ENCODE measurements at regions not wholly inside any gene's neighbourhood (a gene's known extent, or its start where the extent isn't known, plus 50 kb on each side); places are given as distances from the start of the nearest gene placed in this dataset.

- DNase-seq: no peak
Measured at GRCh38 chr18:78741381-78742217, 238.0 kb upstream of the SALL3 start.

GRCh38 chr18:78742218-78742745 lies 237.3 kb upstream of the SALL3 start:
- no peak for DNase-seq

- no peak for DNase-seq
Measured at GRCh38 chr18:78743078-78743477, 236.5 kb upstream of the SALL3 start.

- no peak for DNase-seq
Measured at GRCh38 chr18:78751664-78752063, 228.0 kb upstream of the SALL3 start.

DNA sequence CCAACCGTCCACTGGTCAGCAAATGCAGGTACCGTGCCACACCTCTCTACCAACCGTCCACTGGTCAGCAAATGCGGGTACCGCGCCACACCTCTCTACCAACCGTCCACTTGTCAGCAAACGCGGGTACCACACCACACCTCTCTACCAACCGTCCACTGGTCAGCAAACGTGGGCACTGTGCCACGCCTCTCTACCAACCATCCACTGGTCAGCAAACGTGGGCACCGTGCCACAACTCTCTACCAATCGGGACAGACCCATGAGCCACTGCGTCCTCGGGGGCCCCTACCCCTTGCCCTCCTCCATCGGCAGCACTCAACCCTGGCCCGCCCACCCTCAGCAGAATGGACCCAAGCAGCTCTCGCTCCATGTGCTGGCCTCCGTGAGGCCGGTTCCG lies 226.4 kb upstream of the SALL3 start:
- DNase-seq: no peak

GRCh38 chr18:78754311-78755043 lies 225.1 kb upstream of the SALL3 start:
- DNase-seq: no peak

- no peak for DNase-seq
Measured at GRCh38 chr18:78757014-78757413, 222.6 kb upstream of the SALL3 start.

DNA sequence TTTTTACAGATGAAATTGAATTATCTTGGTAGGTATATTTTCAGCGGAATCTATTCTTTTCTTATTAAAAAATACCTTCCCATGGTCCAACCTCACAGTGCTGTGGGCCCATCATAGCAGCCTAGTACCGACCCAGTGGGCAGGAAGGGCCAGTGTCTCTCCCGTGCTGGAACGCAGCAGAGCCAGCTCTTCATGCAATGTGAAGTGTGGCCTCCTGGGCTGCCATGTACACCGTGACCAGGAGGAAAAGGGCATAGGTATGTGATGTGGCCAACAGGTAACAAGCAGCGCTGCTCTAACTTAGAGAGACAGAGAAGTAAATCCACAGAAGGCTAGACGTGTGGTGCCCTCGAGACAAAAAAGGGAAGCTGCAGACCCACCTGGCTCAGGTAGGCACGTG lies 221.1 kb upstream of the SALL3 start:
- no peak for DNase-seq

GRCh38 chr18:78762753-78763152 lies 216.9 kb upstream of the SALL3 start:
- DNase-seq: no peak

GRCh38 chr18:78764544-78764943 lies 215.1 kb upstream of the SALL3 start:
- DNase-seq: no peak

GRCh38 chr18:78765142-78765541 lies 214.5 kb upstream of the SALL3 start:
- no peak for DNase-seq

DNA sequence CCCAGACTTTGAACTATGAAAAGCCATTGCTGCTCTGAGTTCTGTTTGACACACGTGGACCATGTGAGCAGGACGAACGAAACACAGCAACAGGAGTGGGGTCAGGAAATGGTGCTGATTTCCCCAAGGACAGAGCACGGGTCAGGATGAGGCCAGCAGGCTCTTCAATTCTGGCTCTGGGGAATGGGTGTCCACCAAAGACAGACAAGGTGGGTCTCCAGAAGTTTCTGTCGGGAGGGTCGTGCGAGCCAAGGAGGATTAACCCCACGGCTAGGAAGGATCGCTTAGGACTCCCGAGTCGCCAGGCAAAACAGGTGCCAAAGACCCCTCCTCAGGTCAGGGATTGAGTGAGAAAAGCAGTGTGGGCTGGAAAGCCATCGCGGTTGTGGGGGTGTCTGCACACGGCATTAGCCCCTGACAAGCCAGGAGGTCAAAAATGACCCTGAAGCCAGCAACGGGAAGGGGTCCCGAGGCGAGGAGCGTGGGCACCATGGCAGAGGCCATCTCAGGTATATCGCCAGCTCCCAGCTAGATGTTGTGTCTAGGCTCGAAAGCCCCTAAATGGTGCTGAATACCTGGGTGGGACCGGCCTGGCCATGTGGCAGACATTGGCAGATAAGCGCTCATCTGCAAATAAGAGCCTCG lies 213.9 kb upstream of the SALL3 start:
- no peak for DNase-seq

- no peak for DNase-seq
Measured at GRCh38 chr18:78766651-78767533, 212.7 kb upstream of the SALL3 start.

DNA sequence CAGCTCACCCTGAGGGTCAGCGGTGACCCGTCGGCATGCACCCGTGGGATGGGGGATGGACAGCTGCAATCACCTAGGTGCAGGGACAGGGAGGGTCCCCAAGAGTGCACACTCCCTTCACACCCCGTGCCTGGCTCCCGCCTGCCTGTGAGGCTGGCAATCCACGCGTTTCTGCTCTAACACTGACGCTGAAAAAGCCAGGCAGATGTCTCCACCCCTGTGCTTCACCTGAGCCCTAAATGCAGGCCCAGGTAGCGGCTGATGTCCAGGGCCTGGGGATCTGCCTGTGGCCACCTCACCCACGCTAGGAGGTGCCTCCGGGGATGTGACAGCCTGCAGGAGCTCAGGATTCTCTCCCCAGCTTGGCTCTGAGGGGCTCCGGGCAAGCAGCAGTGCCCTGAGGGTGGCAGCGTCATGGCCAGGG lies 212.0 kb upstream of the SALL3 start:
- DNase-seq: no peak

DNA sequence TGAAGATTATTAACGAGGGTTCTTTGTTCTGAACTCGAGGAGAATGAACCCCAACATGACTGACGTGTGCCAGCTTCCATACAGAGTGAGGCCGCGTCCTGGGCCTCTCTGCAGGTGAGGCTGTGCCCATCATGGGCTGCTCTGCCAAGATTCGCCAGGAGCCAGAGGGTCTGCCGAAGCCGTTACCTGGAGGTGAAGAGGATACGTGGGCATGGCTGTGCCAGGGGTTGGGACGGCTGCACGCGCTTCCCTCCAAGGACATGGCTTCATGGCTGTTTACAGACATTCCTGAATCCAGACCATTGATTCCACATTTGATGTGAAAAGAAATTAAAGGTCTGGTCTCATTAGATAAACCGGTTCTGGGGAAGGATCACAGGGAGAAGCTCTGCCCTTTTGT lies 211.4 kb upstream of the SALL3 start:
- no peak for DNase-seq

GRCh38 chr18:78768656-78769501 lies 210.7 kb upstream of the SALL3 start:
- DNase-seq: no peak

- DNase-seq: no peak
Measured at GRCh38 chr18:78769502-78770105, 210.0 kb upstream of the SALL3 start.

DNA sequence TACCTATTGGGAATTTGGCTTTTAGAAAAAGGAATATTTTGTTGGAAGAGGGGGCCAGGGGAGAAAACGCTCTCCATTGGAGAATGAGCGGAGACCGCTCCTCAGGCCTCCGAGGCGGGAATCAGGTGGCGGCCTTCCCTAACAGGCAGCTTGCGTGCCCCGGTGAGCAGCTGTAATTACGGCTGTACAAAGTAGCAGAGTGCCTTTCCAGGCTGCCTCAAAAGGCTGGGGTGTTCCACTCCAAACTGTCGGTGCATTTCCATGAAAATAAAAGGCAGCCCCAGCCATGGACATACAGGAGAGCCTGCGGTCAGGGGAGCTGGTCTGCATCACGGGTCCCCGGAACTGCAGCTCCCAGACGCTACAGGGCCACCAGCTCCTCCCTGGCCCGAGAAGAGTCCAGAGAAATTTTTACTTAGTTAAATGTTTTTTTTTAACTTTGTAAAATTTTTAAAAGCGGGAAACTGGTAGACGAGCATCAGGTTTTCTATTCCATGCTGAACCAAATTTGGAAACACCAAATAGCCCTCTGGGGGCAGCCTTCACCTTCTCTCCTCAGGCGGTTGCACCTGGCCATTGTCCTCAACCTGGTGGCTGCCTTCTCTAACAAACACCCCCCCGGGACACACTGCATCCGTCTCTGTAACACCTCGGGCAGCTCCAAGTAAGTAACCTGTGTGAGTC lies 209.3 kb upstream of the SALL3 start:
- DNase-seq: no peak

GRCh38 chr18:78770823-78771139 lies 208.8 kb upstream of the SALL3 start:
- no peak for DNase-seq

DNA sequence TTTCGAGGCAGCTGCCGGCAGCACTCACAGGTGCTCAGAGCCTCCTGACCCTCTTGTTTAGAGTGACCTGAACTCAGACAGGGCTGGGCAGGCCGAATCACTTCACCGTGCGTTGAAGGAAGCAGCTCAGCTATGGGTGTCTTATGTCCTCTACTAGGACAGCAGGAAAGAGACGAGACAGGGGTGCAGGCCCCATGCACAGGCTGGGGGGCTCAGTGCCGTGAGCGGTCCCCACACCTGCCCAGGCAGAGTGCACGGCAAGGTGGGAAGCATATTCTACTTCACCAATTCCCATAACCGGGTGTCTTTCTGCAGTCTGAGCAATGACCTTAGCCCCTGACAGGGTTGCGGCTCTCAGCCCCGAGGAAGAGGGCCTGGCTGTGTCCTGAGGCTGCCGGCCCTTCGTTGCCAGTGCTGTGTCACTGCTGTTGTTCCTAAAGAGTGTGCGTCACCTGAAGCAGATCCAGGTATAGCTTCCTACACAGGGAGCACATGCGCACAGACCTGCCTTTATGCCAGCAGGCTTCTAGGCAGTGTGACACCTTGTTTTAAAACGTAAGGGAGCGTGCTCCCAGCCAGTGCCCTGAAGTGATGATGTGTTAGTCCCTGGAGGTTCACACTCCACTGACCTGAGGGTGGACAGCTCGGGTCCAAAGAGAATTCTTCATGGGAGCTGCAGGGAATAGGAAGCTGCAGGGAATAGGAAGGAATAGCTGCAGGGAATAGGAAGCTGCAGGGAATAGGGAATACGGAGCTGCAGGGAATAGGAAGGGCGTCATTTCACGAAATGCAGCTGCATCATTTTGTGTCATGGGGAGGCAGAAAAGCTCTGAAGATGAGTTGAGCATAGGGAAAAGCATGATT lies 207.9 kb upstream of the SALL3 start:
- DNase-seq: no peak

Data from stimulated activated CD4-positive, alpha-beta T cell treated with anti-CD3 and anti-CD28 coated beads, Interleukin-15, amount 100 ng/mL, for 24 hours (primary cell).